ENCODE measurements at regions not wholly inside any gene's neighbourhood (a gene's known extent, or its start where the extent isn't known, plus 50 kb on each side); places are given as distances from the start of the nearest gene placed in this dataset.

DNA sequence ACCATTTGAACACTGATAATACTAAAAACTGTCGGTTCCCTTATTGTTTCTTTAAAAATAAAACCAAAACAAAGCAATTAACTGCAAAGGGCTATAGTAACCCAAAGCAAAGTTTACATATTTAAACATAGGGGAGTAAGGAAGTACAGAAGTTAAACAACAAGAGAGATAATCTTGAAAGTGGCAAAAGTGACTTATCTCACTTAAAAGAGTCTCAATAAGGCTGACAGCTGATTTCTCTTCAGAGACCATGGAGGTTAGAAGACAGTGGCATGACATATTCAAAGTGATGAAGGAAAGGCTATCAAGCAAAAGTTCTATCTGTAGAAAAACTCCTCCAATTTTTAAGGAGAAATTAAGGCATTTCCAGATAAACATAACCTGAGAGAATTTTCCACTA lies 233.5 kb upstream of the HDAC9 start:
- Histone ChIP-seq H3K4me3 (ENCODE audit: low read length) (no peak overlapping the region), H3K9ac (ENCODE audit: low read depth, low read length) (no peak overlapping the region), H3K9me3 (replicated peaks; ENCODE audit: low read length) (no peaks in the 10 kb centered on the region), H3K4me1 (ENCODE audit: control insufficient read depth, insufficient read depth, low read length) (no peaks in the 10 kb centered on the region), H3K36me3 (ENCODE audit: insufficient read depth, low read length) (no peaks in the 10 kb centered on the region), H3K27me3 (ENCODE audit: control insufficient read depth, insufficient read depth, low read length) (no peaks in the 10 kb centered on the region), H3K4me2 (ENCODE audit: low read length) (no peak overlapping the region)

- no peaks in the 10 kb centered on the region for H3K9me3 ChIP-seq (replicated peaks; ENCODE audit: low read length)
- H3K4me1 ChIP-seq (ENCODE audit: control insufficient read depth, insufficient read depth, low read length) = no peaks in the 10 kb centered on the region
- H3K9ac ChIP-seq (ENCODE audit: low read depth, low read length) = no peak overlapping the region
- H3K36me3 ChIP-seq (ENCODE audit: insufficient read depth, low read length) = no peaks in the 10 kb centered on the region
- no peak overlapping the region for H3K4me3 ChIP-seq (ENCODE audit: low read length)
- no peaks in the 10 kb centered on the region for H3K27me3 ChIP-seq (ENCODE audit: control insufficient read depth, insufficient read depth, low read length)
- H3K4me2 ChIP-seq (ENCODE audit: low read length) = no peak overlapping the region
Observed at GRCh38 chr7:18265611-18266281, 229.8 kb upstream of the HDAC9 start.

- no peaks in the 10 kb centered on the region for H3K4me1 ChIP-seq (ENCODE audit: control insufficient read depth, insufficient read depth, low read length)
- H3K9ac ChIP-seq (ENCODE audit: low read depth, low read length) = no peak overlapping the region
- H3K4me3 ChIP-seq (ENCODE audit: low read length) = no peak overlapping the region
- no peaks in the 10 kb centered on the region for H3K9me3 ChIP-seq (replicated peaks; ENCODE audit: low read length)
- no peaks in the 10 kb centered on the region for H3K27me3 ChIP-seq (ENCODE audit: control insufficient read depth, insufficient read depth, low read length)
- H3K4me2 ChIP-seq (ENCODE audit: low read length) = no peak overlapping the region
- H3K36me3 ChIP-seq (ENCODE audit: insufficient read depth, low read length) = no peaks in the 10 kb centered on the region
Observed at GRCh38 chr7:18268571-18268970, 227.0 kb upstream of the HDAC9 start.

- H3K4me1 ChIP-seq (ENCODE audit: control insufficient read depth, insufficient read depth, low read length) = no peaks in the 10 kb centered on the region
- no peak overlapping the region for H3K9ac ChIP-seq (ENCODE audit: low read depth, low read length)
- H3K4me2 ChIP-seq (ENCODE audit: low read length) = no peak overlapping the region
- no peak overlapping the region for H3K4me3 ChIP-seq (ENCODE audit: low read length)
- no peaks in the 10 kb centered on the region for H3K27me3 ChIP-seq (ENCODE audit: control insufficient read depth, insufficient read depth, low read length)
- no peaks in the 10 kb centered on the region for H3K9me3 ChIP-seq (replicated peaks; ENCODE audit: low read length)
- no peaks in the 10 kb centered on the region for H3K36me3 ChIP-seq (ENCODE audit: insufficient read depth, low read length)
Observed at GRCh38 chr7:18276380-18276779, 219.2 kb upstream of the HDAC9 start.

DNA sequence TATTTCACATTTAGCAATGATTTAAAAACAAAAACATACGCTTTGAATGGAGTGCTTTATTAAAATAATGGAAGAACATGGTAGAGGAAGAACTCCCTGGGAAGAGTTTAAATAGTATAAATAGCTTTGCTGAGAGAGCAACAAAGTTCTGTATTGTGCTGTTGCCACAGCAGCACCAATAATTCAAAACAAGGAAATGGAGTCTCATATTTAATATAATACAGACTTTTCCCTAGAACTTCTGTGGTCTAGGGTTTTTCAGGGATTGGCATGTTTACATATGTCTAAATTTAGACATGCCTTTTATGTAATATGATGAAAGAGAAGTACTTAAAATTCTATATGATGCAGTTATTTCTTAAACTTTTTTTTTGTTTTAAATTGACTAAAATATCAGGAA lies 217.2 kb upstream of the HDAC9 start:
- Histone ChIP-seq H3K4me1 (ENCODE audit: control insufficient read depth, insufficient read depth, low read length) (no peaks in the 10 kb centered on the region), H3K9ac (ENCODE audit: low read depth, low read length) (no peak overlapping the region), H3K4me2 (ENCODE audit: low read length) (no peak overlapping the region), H3K4me3 (ENCODE audit: low read length) (no peak overlapping the region), H3K36me3 (ENCODE audit: insufficient read depth, low read length) (no peaks in the 10 kb centered on the region), H3K9me3 (replicated peaks; ENCODE audit: low read length) (no peaks in the 10 kb centered on the region), H3K27me3 (ENCODE audit: control insufficient read depth, insufficient read depth, low read length) (no peaks in the 10 kb centered on the region)

- H3K27me3 ChIP-seq (ENCODE audit: control insufficient read depth, insufficient read depth, low read length) = no peaks in the 10 kb centered on the region
- H3K4me1 ChIP-seq (ENCODE audit: control insufficient read depth, insufficient read depth, low read length) = no peaks in the 10 kb centered on the region
- H3K9me3 ChIP-seq (replicated peaks; ENCODE audit: low read length) = no peaks in the 10 kb centered on the region
- H3K4me3 ChIP-seq (ENCODE audit: low read length) = no peak overlapping the region
- H3K4me2 ChIP-seq (ENCODE audit: low read length) = no peak overlapping the region
- H3K9ac ChIP-seq (ENCODE audit: low read depth, low read length) = no peak overlapping the region
- H3K36me3 ChIP-seq (ENCODE audit: insufficient read depth, low read length) = no peaks in the 10 kb centered on the region
Observed at GRCh38 chr7:18283045-18283444, 212.5 kb upstream of the HDAC9 start.

- H3K9ac ChIP-seq (ENCODE audit: low read depth, low read length) = no peak overlapping the region
- H3K9me3 ChIP-seq (replicated peaks; ENCODE audit: low read length) = no peaks in the 10 kb centered on the region
- H3K4me2 ChIP-seq (ENCODE audit: low read length) = no peak overlapping the region
- H3K27me3 ChIP-seq (ENCODE audit: control insufficient read depth, insufficient read depth, low read length) = no peaks in the 10 kb centered on the region
- H3K4me1 ChIP-seq (ENCODE audit: control insufficient read depth, insufficient read depth, low read length) = no peaks in the 10 kb centered on the region
- H3K36me3 ChIP-seq (ENCODE audit: insufficient read depth, low read length) = no peaks in the 10 kb centered on the region
- no peak overlapping the region for H3K4me3 ChIP-seq (ENCODE audit: low read length)
Observed at GRCh38 chr7:18287482-18287881, 208.1 kb upstream of the HDAC9 start.

GRCh38 chr7:18288322-18289037 lies 207.1 kb upstream of the HDAC9 start:
- Histone ChIP-seq H3K4me3 (ENCODE audit: low read length) (no peak overlapping the region), H3K27me3 (ENCODE audit: control insufficient read depth, insufficient read depth, low read length) (no peaks in the 10 kb centered on the region), H3K9ac (ENCODE audit: low read depth, low read length) (no peak overlapping the region), H3K4me1 (ENCODE audit: control insufficient read depth, insufficient read depth, low read length) (no peaks in the 10 kb centered on the region), H3K4me2 (ENCODE audit: low read length) (no peak overlapping the region), H3K36me3 (ENCODE audit: insufficient read depth, low read length) (no peaks in the 10 kb centered on the region), H3K9me3 (replicated peaks; ENCODE audit: low read length) (no peaks in the 10 kb centered on the region)

GRCh38 chr7:18289788-18290187 lies 205.8 kb upstream of the HDAC9 start:
- no peak overlapping the region for H3K9ac ChIP-seq (ENCODE audit: low read depth, low read length)
- no peaks in the 10 kb centered on the region for H3K36me3 ChIP-seq (ENCODE audit: insufficient read depth, low read length)
- H3K4me2 ChIP-seq (ENCODE audit: low read length) = no peak overlapping the region
- H3K27me3 ChIP-seq (ENCODE audit: control insufficient read depth, insufficient read depth, low read length) = no peaks in the 10 kb centered on the region
- no peaks in the 10 kb centered on the region for H3K4me1 ChIP-seq (ENCODE audit: control insufficient read depth, insufficient read depth, low read length)
- H3K4me3 ChIP-seq (ENCODE audit: low read length) = no peak overlapping the region
- no peaks in the 10 kb centered on the region for H3K9me3 ChIP-seq (replicated peaks; ENCODE audit: low read length)

GRCh38 chr7:18290223-18290622 lies 205.3 kb upstream of the HDAC9 start:
- Histone ChIP-seq H3K4me1 (ENCODE audit: control insufficient read depth, insufficient read depth, low read length) (no peaks in the 10 kb centered on the region), H3K4me2 (ENCODE audit: low read length) (no peak overlapping the region), H3K4me3 (ENCODE audit: low read length) (no peak overlapping the region), H3K9me3 (replicated peaks; ENCODE audit: low read length) (no peaks in the 10 kb centered on the region), H3K27me3 (ENCODE audit: control insufficient read depth, insufficient read depth, low read length) (no peaks in the 10 kb centered on the region), H3K36me3 (ENCODE audit: insufficient read depth, low read length) (no peaks in the 10 kb centered on the region), H3K9ac (ENCODE audit: low read depth, low read length) (no peak overlapping the region)

- H3K4me1 ChIP-seq (ENCODE audit: control insufficient read depth, insufficient read depth, low read length) = no peaks in the 10 kb centered on the region
- H3K36me3 ChIP-seq (ENCODE audit: insufficient read depth, low read length) = no peaks in the 10 kb centered on the region
- no peak overlapping the region for H3K4me2 ChIP-seq (ENCODE audit: low read length)
- H3K9ac ChIP-seq (ENCODE audit: low read depth, low read length) = no peak overlapping the region
- H3K9me3 ChIP-seq (replicated peaks; ENCODE audit: low read length) = no peaks in the 10 kb centered on the region
- no peaks in the 10 kb centered on the region for H3K27me3 ChIP-seq (ENCODE audit: control insufficient read depth, insufficient read depth, low read length)
- no peak overlapping the region for H3K4me3 ChIP-seq (ENCODE audit: low read length)
Observed at GRCh38 chr7:18290865-18291264, 204.7 kb upstream of the HDAC9 start.

- H3K4me2 ChIP-seq (ENCODE audit: low read length) = no peak overlapping the region
- H3K4me3 ChIP-seq (ENCODE audit: low read length) = no peak overlapping the region
- no peaks in the 10 kb centered on the region for H3K36me3 ChIP-seq (ENCODE audit: insufficient read depth, low read length)
- no peak overlapping the region for H3K9ac ChIP-seq (ENCODE audit: low read depth, low read length)
- no peaks in the 10 kb centered on the region for H3K9me3 ChIP-seq (replicated peaks; ENCODE audit: low read length)
- no peaks in the 10 kb centered on the region for H3K4me1 ChIP-seq (ENCODE audit: control insufficient read depth, insufficient read depth, low read length)
- H3K27me3 ChIP-seq (ENCODE audit: control insufficient read depth, insufficient read depth, low read length) = no peaks in the 10 kb centered on the region
Observed at GRCh38 chr7:18292584-18292983, 203.0 kb upstream of the HDAC9 start.
